ENCODE measurements at regions not wholly inside any gene's neighbourhood (a gene's known extent, or its start where the extent isn't known, plus 50 kb on each side); places are given as distances from the start of the nearest gene placed in this dataset.
"Not testable (repeated sequence)": the region's sequence is repeated elsewhere in the genome, so short reads cannot be mapped to it uniquely, and the experiment has no call there.

DNA sequence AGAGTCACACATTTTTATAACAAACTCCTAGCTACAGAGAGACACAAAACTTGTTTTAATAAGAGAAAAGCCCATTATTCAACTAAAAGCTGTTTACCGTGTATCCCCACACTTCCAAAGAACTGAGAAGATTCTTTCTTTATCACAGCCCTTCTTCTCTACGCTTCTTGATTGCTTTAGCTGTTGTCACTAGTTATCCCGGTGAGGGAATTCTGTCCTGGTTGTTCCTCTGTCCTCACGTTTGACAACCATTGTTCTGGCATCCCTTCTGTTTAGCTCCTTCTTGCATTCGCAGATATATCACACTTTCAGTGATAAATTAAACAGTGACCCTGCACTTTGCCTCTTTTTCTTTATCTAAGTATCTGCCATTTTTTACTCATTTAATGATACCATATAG is 1035.1 kb upstream of the PCDH20 start:
- Histone ChIP-seq H3K27me3 (ENCODE audit: insufficient read depth, low read length, poor library complexity, severe bottlenecking) (no peaks in the 10 kb centered on the region), H3K9ac (ENCODE audit: low read depth, low read length, poor library complexity, severe bottlenecking) (no peak overlapping the region), H2AFZ (ENCODE audit: low read length) (no peak overlapping the region), H3K36me3 (ENCODE audit: insufficient read depth, low read length) (no peaks in the 10 kb centered on the region), H3K9me3 (ENCODE audit: insufficient read depth, low read depth, low read length) (no peaks in the 10 kb centered on the region), H3K4me2 (ENCODE audit: low read depth, low read length, poor library complexity, severe bottlenecking) (no peak overlapping the region), H3K4me3 (ENCODE audit: low read length, poor library complexity, severe bottlenecking) (no peak overlapping the region), H3F3A (ENCODE audit: low read depth) (no peaks in the 10 kb centered on the region), H3K4me1 (ENCODE audit: insufficient read depth, low read length, poor library complexity, severe bottlenecking) (no peaks in the 10 kb centered on the region), H3K9me2 (replicated peaks; ENCODE audit: low read depth, low read length) (no peaks in the 10 kb centered on the region), H3K79me2 (ENCODE audit: insufficient read depth, low read length) (no peaks in the 10 kb centered on the region), H4K20me1 (ENCODE audit: insufficient read depth, low read length, poor library complexity, severe bottlenecking) (no peaks in the 10 kb centered on the region)
- TF ChIP-seq, protein P1, sequence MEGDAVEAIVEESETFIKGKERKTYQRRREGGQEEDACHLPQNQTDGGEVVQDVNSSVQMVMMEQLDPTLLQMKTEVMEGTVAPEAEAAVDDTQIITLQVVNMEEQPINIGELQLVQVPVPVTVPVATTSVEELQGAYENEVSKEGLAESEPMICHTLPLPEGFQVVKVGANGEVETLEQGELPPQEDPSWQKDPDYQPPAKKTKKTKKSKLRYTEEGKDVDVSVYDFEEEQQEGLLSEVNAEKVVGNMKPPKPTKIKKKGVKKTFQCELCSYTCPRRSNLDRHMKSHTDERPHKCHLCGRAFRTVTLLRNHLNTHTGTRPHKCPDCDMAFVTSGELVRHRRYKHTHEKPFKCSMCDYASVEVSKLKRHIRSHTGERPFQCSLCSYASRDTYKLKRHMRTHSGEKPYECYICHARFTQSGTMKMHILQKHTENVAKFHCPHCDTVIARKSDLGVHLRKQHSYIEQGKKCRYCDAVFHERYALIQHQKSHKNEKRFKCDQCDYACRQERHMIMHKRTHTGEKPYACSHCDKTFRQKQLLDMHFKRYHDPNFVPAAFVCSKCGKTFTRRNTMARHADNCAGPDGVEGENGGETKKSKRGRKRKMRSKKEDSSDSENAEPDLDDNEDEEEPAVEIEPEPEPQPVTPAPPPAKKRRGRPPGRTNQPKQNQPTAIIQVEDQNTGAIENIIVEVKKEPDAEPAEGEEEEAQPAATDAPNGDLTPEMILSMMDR (conservative IDR thresholded peaks at IDR 0.05; ENCODE audit: low read length): no peak
- TF ChIP-seq EZH2phosphoT487 (IDR thresholded peaks at IDR 0.05; ENCODE audit: borderline replicate concordance): no peak

DNA sequence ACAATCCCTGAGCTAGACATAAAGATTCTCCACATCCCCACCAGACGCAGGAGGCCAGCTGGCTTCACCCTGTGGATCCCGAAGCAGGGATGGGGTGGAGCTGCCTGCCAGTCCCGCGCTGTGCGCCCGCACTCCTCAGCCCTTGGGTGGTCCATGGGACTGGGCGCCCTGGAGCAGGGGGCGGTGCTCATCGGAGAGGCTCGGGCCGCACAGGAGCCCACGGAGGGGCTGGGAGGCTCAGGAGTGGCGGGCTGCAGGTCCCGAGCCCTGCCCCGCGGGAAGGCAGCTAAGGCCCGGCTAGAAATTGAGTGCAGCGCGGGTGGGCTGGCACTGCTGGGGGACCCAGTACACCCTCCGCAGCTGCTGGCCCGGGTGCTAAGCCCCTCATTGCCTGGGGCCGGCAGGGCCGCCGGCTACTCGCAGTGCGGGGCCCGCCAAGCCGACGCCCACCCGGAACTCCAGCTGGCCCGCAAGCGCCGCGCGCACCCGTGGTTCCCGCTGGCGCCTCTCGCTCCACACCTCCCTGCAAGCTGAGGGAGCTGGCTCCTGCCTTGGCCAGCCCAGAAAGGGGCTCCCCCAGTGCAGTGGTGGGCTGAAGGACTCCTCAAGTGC is 1032.2 kb upstream of the PCDH20 start:
- H3K4me1 ChIP-seq (ENCODE audit: insufficient read depth, low read length, poor library complexity, severe bottlenecking); H3F3A ChIP-seq (ENCODE audit: low read depth); H3K4me3 ChIP-seq (ENCODE audit: low read length, poor library complexity, severe bottlenecking); H3K79me2 ChIP-seq (ENCODE audit: insufficient read depth, low read length); H3K36me3 ChIP-seq (ENCODE audit: insufficient read depth, low read length); H3K27me3 ChIP-seq (ENCODE audit: insufficient read depth, low read length, poor library complexity, severe bottlenecking); H3K9ac ChIP-seq (ENCODE audit: low read depth, low read length, poor library complexity, severe bottlenecking); H4K20me1 ChIP-seq (ENCODE audit: insufficient read depth, low read length, poor library complexity, severe bottlenecking); H3K9me2 ChIP-seq (replicated peaks; ENCODE audit: low read depth, low read length); H2AFZ ChIP-seq (ENCODE audit: low read length); H3K4me2 ChIP-seq (ENCODE audit: low read depth, low read length, poor library complexity, severe bottlenecking); H3K9me3 ChIP-seq (ENCODE audit: insufficient read depth, low read depth, low read length): not testable (repeated sequence)

DNA sequence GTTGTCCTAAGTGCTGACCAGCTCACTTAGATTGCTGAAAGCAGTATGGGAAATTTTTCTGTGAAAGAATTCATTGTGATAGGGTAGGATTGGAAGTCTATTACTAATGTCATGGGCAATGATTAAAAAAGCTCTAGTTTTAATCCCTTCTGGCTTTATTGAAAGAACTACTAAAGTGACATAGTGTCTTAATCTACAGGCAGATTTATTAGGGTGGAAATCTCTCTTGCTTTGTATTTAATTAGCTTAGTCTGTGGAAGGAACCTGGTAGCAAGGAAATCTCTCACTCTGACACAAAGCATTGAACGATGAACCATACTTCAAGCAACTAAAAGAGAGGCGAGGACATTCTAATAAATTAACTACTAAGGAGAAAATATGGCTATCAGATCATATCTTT is 1029.2 kb upstream of the PCDH20 start:
- no peaks in the 10 kb centered on the region for H3K27me3 ChIP-seq (ENCODE audit: insufficient read depth, low read length, poor library complexity, severe bottlenecking)
- H3K4me1 ChIP-seq (ENCODE audit: insufficient read depth, low read length, poor library complexity, severe bottlenecking): no peaks in the 10 kb centered on the region
- H2AFZ ChIP-seq (ENCODE audit: low read length): no peak overlapping the region
- H3K9me2 ChIP-seq (replicated peaks; ENCODE audit: low read depth, low read length): no peaks in the 10 kb centered on the region
- no peak overlapping the region for H3K9ac ChIP-seq (ENCODE audit: low read depth, low read length, poor library complexity, severe bottlenecking)
- H3F3A ChIP-seq (ENCODE audit: low read depth): no peaks in the 10 kb centered on the region
- no peaks in the 10 kb centered on the region for H3K9me3 ChIP-seq (ENCODE audit: insufficient read depth, low read depth, low read length)
- no peaks in the 10 kb centered on the region for H4K20me1 ChIP-seq (ENCODE audit: insufficient read depth, low read length, poor library complexity, severe bottlenecking)
- no peaks in the 10 kb centered on the region for H3K36me3 ChIP-seq (ENCODE audit: insufficient read depth, low read length)
- TF ChIP-seq EZH2phosphoT487 (IDR thresholded peaks at IDR 0.05; ENCODE audit: borderline replicate concordance): no peak
- TF ChIP-seq, protein P1 (conservative IDR thresholded peaks at IDR 0.05; ENCODE audit: low read length): no peak
- no peak overlapping the region for H3K4me3 ChIP-seq (ENCODE audit: low read length, poor library complexity, severe bottlenecking)
- H3K79me2 ChIP-seq (ENCODE audit: insufficient read depth, low read length): no peaks in the 10 kb centered on the region
- no peak overlapping the region for H3K4me2 ChIP-seq (ENCODE audit: low read depth, low read length, poor library complexity, severe bottlenecking)

DNA sequence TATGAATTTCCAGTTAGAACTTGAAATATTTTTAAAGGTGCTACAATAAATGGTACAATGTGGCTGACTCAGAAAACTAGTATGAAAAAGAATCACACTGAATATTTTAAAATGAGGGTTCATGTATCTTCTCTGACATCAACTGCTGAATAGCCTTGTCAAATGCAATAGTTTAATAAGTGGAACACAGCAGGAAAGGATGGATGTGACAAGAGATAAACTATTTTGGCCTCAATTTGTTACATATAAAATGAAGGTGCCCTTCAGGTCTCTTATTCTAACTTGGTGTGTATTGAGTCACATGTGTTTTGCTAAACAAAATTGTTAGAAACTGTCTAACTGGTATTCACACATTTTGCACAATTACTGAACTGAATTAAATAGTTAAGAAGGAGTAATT is 1018.4 kb upstream of the PCDH20 start:
- Histone ChIP-seq H3K4me2 (ENCODE audit: low read depth, low read length, poor library complexity, severe bottlenecking) (no peak overlapping the region), H4K20me1 (ENCODE audit: insufficient read depth, low read length, poor library complexity, severe bottlenecking) (no peaks in the 10 kb centered on the region), H3K9ac (ENCODE audit: low read depth, low read length, poor library complexity, severe bottlenecking) (no peak overlapping the region), H3K4me3 (ENCODE audit: low read length, poor library complexity, severe bottlenecking) (no peak overlapping the region), H3F3A (ENCODE audit: low read depth) (no peaks in the 10 kb centered on the region), H3K79me2 (ENCODE audit: insufficient read depth, low read length) (no peaks in the 10 kb centered on the region), H3K4me1 (ENCODE audit: insufficient read depth, low read length, poor library complexity, severe bottlenecking) (no peaks in the 10 kb centered on the region), H2AFZ (ENCODE audit: low read length) (no peak overlapping the region), H3K9me3 (ENCODE audit: insufficient read depth, low read depth, low read length) (no peaks in the 10 kb centered on the region), H3K9me2 (replicated peaks; ENCODE audit: low read depth, low read length) (0 out of 2 replicates have a peak, but pooled peaks cover 4% of the 10 kb centered on the region), H3K27me3 (ENCODE audit: insufficient read depth, low read length, poor library complexity, severe bottlenecking) (no peaks in the 10 kb centered on the region), H3K36me3 (ENCODE audit: insufficient read depth, low read length) (no peaks in the 10 kb centered on the region)
- TF ChIP-seq, protein P1 (conservative IDR thresholded peaks at IDR 0.05; ENCODE audit: low read length): no peak
- TF ChIP-seq EZH2phosphoT487 (IDR thresholded peaks at IDR 0.05; ENCODE audit: borderline replicate concordance): no peak

Measured in Loucy (cell line).